ENCODE measurements at regions not wholly inside any gene's neighbourhood (a gene's known extent, or its start where the extent isn't known, plus 50 kb on each side); places are given as distances from the start of the nearest gene placed in this dataset.

DNA sequence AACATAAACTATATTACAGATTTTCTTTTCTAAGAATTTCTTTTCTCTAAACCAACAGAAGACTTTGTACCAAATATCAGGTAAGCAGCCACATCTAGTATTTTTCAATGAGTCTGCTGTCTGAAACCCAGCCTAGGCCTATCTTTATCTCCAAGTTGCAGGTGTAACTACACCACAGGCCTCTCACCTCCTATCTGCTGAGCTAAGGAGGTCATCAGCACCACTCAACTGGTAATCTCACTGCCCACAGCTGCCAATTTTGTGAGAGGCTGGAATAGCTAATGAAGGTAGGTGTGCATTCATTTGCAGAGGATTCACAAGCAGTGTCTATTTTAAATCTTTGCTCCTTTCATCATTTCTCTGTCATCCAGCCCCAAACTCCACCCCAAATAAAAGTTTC is 584.8 kb downstream of the HDGFL1 start:
- no peak for DNase-seq (ENCODE audit: low spot score)

- DNase-seq (ENCODE audit: low spot score), result no peak
Measured at GRCh38 chr6:23170049-23170448, 600.7 kb downstream of the HDGFL1 start.

DNA sequence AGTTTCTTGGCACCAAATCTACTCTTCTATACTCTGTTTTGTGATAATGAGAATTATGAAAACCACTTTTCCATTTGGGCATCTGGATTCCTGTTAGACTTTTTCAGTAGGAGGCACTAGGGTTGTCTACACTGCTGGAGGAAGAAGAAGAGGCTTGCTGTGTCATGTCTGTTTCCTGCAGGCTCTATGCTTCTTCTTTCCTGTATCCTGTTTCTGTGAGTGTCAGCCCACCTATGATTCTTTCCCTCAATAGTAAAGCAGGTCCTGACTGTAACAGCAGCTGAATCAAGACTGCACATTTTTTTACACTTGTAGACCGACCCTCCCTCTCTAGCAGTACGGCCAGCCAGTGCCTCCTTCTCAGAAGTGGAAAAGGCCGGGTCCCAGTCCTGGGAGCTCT is 603.9 kb downstream of the HDGFL1 start:
- DNase-seq (ENCODE audit: low spot score), result no peak

- no peak for DNase-seq (ENCODE audit: low spot score)
Measured at GRCh38 chr6:23174781-23175361, 605.5 kb downstream of the HDGFL1 start.

GRCh38 chr6:23175391-23175790 is 606.0 kb downstream of the HDGFL1 start:
- no peak for DNase-seq (ENCODE audit: low spot score)

DNA sequence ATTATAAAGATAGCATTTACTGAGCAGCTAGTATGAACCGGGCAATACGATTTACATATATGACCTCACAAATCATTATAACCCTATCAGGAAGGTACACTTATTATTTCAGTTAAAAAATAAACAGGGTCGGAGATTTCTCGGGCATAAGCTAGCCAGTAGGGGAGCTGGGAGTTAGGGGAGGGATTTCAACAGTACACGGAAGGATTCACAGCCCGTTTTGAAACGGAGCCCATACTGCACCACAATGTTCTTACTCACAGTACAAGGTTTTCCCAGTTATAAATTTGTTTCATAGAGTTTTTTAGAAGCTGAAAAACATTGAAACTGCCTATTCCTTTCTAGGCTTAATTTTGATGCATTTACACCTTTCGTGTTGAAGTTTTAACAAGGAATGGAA is 607.1 kb downstream of the HDGFL1 start:
- DNase-seq (ENCODE audit: low spot score), result no peak

DNA sequence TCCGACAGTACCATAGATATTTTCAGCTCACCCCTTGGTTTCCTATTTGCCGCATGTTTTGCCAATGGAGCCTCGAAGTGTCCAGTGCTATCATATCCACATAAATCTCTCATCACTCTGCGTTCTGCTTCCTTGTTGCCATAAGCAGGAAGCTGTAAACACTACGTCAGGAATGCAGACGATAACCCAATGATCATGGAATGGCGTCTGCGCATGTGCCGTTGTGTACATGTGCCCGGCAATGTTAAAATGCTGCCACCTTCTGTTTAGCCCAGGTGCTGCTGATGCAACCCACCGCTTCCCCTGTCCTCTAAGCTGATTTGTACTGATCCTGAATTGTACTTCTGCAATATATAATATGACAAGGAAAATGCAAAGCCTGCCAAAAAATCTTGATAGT is 607.5 kb downstream of the HDGFL1 start:
- DNase-seq (ENCODE audit: low spot score), result no peak

DNA sequence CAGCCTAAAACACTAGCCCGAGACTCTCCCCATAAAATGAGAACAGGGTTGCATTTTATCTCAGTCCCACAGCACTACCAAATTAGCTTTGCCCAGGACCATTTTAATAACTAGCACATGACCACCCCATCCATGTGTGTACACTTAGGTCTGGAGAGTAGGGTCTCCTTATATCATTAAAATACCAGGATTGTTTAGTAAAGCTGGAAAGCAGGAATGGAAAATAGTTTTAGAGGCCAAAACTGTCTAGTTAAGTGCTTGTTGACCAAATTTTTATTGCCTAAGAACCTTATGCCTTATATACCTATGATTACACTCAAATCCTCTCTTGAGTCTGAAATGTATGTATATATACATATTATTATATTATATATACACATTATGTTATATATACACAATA is 608.4 kb downstream of the HDGFL1 start:
- no peak for DNase-seq (ENCODE audit: low spot score)

GRCh38 chr6:23179994-23180393 is 610.6 kb downstream of the HDGFL1 start:
- no peak for DNase-seq (ENCODE audit: low spot score)

GRCh38 chr6:23180504-23181293 is 611.3 kb downstream of the HDGFL1 start:
- no peak for DNase-seq (ENCODE audit: low spot score)

- no peak for DNase-seq (ENCODE audit: low spot score)
Measured at GRCh38 chr6:23181356-23182110, 612.2 kb downstream of the HDGFL1 start.

DNA sequence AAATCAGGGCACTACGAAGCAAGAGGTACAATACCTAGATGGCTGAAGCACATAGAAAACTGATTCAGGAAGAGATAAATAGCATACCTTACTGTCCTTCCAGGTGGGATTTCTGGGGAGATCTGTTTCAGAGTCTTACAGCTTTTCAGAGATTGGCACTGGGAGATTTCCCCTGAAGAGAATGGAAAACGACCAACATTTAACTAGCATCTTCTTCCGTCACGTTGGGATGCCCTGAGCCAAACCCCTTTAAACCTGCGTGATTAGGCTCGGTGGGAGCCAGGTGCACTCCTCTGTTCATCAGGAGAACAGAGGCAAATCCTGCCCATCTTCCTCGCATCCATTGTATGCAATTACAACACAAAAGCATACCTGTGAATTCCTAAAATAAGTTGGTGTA is 614.5 kb downstream of the HDGFL1 start:
- no peak for DNase-seq (ENCODE audit: low spot score)

GRCh38 chr6:23184351-23184750 is 615.0 kb downstream of the HDGFL1 start:
- no peak for DNase-seq (ENCODE audit: low spot score)

GRCh38 chr6:23195487-23195886 is 626.1 kb downstream of the HDGFL1 start:
- no peak for DNase-seq (ENCODE audit: low spot score)

DNA sequence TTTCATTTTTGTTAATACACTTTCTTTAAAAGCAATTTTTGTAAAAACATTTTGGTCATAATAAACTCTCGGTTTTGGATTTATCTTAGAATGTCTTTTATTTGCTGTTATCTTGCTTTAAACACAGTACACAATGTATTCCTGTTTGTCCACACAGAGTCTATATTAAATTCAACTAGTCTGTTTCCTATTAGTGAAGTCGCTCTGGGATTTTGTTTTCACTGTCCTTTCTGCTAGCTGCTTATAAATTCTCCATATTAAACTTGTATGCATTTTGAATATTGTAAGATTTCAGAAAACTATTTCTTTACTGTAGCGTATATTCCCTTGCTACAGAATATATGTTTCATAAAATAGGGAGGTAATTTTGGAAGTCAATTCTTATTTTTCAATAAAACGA is 630.2 kb downstream of the HDGFL1 start:
- DNase-seq (ENCODE audit: low spot score), result no peak

DNA sequence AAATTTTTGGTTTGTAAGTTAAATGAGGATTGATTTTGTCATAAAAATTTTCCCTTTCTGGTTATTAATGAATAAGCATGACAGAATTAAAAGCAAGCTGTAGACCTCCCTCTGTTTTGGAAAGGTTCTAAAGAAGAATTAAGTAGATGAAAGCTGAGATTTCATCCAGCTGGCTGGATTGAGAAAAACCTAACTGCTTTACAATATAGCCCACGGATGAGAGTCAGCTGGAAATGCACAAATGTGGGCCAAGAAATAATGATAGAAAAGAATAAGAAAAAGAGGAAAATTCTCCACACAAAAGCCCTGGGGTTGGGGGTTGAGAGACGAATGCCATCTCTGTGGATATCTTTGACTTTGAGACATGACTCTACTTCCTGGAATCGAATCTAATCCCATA is 631.6 kb downstream of the HDGFL1 start:
- no peak for DNase-seq (ENCODE audit: low spot score)

- DNase-seq (ENCODE audit: low spot score), result no peak
Measured at GRCh38 chr6:23202207-23202606, 632.8 kb downstream of the HDGFL1 start.

GRCh38 chr6:23212398-23212797 is 643.0 kb downstream of the HDGFL1 start:
- DNase-seq (ENCODE audit: low spot score), result no peak

DNA sequence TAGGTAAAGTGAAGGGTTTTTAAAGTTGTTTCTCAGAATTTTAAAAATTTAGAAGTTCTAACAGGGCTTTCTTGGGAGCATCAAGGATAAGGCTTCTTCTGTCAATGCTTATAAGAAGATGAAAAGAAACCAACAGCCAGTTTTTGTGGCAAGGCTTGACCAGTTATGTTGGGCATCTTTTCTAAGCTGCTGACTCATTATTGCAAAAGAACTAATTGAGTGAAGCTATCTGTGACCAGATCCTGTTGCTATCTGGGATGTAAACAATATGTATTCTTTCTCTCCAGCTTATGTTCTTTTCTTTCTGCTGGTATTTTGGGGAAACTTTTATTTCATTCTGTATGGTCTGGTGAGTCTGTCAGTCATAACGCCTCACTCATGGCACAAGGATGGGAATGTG is 643.8 kb downstream of the HDGFL1 start:
- no peak for DNase-seq (ENCODE audit: low spot score)

DNA sequence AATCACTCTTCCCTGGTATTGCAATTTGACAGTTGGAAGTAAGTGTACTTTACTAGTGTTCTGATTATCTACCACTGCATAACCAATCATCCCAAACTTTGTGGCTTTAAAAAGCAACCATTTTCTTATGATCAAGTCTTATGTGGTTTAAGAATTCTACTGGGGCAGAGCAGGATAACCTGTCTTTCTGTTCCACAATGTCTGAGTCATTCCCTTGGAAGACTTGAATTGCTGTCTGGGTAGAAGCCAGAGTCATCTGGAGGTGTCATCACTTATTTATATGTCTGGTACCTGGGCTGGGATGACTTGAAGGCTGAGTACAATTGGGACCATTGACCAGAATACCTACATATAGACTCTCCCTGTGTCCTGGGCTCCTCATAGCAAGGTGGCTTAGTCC is 644.3 kb downstream of the HDGFL1 start:
- no peak for DNase-seq (ENCODE audit: low spot score)

GRCh38 chr6:23218751-23219150 is 649.4 kb downstream of the HDGFL1 start:
- no peak for DNase-seq (ENCODE audit: low spot score)

DNA sequence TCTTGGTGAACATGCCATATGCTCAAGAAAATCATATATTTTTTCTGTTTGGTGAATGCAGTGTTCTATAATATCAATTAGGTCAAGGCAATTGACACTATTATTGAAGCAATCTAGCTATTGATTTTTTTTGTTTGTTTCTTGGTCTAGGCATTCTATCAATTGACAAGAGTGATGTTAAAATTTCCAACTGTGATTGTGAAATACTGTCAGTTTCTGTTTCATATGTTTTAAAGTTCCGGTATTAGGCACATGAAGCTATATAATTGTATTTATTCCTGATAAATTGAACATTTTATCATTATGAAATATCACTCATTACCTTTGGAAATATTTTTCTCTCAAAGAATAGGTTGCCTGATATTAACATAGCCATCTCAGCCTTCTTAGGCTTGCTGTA is 653.4 kb downstream of the HDGFL1 start:
- DNase-seq (ENCODE audit: low spot score), result no peak

GRCh38 chr6:23224540-23224939 is 655.2 kb downstream of the HDGFL1 start:
- DNase-seq (ENCODE audit: low spot score), result no peak

Measured in hematopoietic multipotent progenitor cell treated with erythropoietin and hydrocortisone succinate and interleukin-3 and kit ligand, for 15 days (in vitro differentiated cells).